Stimulated activated naive CD4-positive, alpha-beta T cell (primary cell): ENCODE measurements at regions not wholly inside any gene's neighbourhood (a gene's known extent, or its start where the extent isn't known, plus 50 kb on each side); places are given as distances from the start of the nearest gene placed in this dataset.

Experiments
- DNase-seq, 6 experiments: peaks; one replicate each; lab custom pipeline; 2025; lab: John Stamatoyannopoulos, UW

DNA sequence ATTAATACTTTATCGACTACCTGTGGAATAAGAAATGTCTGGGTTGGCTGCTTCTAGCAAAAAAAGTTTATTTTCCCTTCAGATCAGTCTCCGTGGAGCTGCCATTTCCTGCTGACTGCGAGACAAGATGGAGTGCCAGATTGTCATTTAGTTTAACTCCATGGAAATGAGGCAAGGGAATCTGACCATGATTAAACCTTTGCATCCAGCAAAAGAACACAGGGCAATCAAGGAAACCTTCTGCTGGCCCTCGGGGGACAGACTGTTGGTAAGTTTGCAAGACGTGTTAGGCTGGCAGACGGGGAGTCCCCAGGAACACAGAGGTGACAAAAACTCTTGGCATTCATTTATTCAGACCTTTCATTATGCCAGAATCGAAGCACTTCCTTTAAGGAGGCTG is 52.2 kb upstream of the SPACA1 start:
- DNase-seq: no peak

DNA sequence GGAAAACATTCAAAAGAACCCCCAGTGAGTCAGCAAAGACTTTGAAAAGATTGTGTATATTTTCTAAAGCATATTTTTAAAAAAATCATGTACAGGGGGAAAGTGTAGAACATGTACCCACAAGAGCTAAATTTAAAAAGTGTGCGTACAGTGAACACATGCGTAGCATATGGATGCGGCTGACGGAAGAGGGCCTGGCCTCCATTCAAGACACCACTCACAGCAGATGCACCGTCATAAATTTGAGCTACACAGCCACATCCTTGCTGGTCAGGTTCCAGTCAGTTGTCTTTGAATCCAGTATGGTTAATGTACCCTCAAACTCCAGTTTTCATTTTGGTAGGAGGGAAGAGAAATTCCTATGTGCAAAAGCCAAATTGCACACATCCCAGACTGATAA is 54.3 kb upstream of the SPACA1 start:
- no peak for DNase-seq

DNA sequence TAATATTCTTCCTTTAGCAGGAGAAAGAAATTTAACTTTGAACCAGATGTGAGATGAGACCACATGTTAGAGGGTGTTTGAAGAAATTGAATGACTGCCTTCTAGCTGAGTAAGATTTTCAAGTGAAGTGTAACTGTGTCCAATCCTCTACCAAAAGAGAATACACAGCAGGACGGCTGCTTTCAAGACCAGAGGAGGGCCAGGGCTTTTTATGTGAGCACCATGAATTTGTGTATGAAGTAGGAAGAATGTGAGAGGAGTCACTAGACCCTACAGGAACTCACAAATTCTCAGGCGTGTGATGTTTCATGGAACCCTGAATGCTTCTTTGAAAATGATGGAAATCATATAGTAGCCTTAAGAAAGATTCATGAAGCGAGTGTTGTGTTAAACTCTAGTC is 56.8 kb upstream of the SPACA1 start:
- DNase-seq: no peak

DNA sequence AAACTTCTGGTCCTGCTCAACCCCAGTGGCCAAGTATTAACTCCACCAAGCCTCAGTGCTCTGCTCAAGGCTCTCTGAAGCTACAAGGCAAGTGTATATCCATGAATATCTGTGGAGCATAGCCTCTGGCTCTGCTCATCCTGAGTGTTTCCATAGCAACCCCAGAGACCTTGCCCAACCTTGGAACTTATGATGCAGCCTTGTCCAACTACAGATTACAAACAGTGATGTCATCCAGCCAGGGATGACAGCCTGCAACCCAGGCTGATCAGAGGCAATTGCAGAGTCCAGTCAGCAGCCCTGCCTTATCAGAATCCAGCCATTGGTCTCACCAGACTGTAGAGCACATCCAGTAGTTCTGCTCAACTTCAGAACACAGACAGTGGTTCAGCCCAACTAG is 65.5 kb upstream of the SPACA1 start:
- no peak for DNase-seq

DNA sequence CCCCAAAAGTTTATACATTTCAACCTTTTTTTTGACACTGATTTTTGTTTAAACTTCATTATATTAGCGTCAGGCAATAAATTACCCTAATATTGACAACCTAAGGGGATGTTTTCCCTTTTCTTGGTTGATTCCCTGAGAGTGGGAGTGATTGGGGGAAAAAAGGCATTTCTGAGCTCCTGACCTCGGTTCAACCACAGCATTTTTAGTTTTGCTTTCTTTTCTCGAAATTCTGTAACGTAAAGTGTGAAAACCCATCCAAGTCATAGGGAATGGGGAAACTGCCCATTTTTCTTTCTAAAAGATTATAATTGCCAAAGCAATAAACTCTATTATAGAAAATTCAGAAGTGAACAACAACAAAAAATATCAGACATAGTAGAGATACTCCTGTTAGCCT is 67.9 kb upstream of the SPACA1 start:
- DNase-seq: no peak

DNA sequence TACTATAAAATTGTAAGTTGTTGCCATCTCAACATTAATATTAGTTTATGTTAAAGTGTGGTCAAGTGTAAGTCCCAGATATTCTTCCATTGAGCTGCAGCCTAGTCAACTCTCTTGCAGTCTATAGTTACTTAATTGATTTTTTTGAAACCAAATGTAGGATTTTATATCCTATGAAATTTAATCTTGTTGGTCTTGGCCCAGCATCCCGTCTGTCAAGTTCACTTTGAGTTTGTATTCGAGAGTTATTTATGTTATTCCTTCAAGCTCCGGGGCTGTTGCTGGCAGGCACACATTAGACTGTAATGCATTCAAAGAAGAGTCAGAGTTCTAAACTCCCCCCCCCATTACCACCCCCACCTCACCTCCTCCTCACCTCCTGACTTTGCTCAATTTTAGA is 71.0 kb upstream of the SPACA1 start:
- DNase-seq: no peak

DNA sequence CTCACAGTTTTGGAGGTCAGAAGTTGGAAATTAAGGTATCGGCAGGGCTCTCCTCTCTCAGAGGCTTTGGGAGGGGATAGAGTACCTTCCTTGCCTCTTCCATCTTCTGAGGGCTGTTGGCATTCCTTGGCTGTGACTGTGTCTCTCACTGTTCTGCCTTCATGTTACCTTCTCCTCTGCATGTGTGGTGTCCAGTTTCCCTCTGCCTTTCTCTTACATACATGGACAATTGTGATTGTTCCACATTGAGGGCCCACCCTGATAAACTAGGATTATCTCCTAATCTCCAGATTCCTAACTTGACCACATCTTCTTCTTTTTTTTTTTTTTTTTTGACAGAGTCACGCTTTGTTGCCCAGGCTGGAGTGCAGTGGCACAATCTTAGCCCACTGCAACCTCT is 72.1 kb upstream of the SPACA1 start:
- DNase-seq: no peak

DNA sequence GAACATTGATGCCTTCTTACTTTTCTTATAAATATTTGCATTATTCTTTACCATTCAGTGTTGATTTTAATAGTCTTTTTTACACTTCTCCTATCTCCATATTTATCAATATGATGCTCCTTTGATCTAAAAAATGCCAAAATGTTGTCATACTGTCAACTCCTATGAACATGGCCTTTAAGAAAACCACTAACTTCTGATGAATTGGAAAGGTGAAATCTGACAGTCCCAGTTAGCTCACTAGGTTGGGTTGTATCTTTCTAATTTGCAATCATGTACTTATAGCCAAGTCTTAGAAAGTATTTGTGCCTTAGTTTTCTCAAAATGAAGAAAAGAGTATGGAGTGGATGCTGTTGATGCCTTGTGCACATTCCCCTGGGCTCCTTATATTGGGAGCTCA is 75.4 kb upstream of the SPACA1 start:
- DNase-seq: no peak

DNA sequence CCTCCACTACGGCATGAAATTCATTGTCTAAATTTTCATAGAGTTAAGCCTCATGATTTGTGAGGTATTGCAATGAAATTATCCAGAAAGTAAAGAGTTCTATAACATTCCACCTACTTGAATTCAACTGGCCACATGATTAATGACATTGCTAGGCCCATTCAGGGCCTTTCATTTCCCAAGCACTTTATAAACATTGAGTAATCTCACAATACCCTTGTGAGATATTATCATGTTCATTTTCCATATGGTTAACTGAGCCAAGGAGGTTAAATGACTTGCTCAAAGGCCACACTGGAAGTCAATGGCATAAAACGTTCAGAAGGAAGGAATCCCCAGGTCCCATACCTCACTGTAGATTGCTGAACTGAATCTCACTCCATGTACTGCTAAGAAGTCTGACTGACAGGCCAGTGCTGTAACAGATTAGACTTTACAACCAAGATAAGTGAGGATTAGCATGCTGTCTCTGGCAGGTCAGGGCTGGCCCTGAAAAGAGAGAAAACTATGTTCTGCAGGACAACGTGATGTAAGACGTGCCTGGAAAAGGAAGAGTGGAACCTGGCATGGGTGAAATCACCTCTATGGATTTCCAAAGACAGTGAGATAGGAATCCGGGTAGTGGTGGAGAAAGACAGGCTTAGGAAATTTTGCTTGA is 75.9 kb upstream of the SPACA1 start:
- no peak for DNase-seq

DNA sequence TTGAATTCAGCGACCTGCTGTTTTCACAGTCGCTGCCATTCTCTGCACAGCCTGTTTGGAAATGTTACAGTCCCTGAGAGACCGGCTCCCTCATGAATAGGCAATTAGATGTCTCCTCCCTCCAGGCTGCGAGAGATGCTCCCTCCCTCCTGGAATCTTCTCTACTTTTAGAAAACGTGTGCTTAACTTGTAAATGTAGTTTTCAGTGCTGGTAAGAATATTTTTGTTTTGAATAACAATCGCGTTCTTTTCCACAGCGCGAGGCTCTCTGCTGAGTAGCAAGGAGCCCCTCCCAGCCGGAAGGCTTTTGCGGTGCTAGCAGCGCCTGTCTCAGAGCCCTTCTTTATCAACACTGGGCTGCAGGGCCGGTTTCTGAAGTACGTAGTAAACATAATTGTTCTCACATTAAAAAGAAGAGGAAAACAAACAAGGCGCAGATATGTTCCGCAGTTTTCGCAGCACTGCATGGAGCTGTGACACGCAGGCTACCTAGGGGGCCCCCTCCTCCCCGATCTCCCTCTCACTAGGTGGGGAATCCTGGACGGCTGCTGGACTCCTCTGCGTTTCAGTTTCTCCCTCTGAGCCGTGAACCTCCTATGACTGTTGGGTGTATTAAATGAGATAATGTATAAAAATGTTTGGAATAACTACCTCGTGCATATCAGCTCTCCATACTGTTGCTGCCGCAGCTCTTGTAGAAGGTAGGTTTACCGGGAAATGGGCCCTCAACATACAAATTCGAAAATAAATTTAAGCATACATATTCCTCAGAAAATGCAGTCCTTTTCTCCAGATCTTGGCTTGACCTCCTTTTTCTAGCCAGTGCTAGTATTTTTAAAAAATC is 79.0 kb upstream of the SPACA1 start:
- peak in 1 of 6 experiments; percentile 3 for DNase-seq

DNA sequence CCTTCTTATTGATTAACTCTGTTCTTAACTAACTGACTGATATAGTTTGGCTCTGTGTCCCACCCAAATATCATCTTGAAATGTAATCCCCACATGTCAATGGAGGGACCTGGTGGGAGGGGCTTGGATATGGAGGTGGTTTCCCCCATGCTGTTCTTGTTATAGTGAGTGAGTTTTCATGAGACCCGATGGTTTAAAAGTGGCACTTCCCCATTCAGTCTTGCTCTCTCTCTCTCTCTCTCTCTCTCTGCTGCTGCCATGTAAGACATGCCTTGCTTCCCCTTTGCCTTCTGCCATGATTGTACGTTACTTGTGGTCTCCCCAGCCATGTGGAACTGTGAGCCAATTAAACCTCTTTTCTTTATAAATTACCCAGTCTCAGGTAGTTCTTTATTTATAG is 81.8 kb upstream of the SPACA1 start:
- DNase-seq: no peak

DNA sequence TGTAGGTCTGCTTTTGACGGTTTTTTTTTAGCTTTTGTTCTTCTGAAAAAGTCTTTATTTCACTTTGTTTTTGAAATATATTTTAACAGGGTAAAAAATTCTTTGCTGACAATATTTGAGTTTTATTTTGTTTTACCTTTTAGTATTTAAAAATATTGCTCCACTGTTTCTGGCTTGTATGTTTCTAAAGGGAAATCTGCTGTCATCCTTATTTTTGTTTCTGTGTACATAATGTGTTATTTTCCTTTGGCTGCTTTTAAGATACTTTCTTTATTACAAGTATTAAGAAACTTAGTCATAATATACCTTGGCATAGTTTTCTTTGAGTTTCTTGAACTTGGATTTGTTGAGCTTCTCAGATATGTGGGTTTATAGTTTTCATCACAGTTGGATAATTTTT is 88.6 kb upstream of the SPACA1 start:
- DNase-seq: no peak

DNA sequence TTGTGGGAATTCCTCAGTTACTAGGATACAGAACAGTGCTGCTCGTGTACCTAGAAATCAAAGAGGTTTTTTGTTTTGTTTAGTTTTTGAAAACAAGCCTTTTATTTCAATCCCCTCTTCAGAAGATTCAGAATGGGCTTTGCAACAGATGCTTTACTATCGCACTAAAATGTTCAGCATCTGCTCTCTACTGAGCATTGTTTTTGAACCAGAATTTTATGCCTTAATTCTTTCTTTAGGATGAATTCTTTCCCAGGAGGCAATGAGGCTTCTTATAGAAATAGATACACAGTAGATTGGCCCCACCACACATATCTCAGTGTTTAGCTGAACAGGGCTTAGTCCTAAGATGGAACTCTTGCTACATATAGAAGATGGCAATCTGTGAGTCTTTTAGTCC is 95.9 kb upstream of the SPACA1 start:
- DNase-seq: no peak

DNA sequence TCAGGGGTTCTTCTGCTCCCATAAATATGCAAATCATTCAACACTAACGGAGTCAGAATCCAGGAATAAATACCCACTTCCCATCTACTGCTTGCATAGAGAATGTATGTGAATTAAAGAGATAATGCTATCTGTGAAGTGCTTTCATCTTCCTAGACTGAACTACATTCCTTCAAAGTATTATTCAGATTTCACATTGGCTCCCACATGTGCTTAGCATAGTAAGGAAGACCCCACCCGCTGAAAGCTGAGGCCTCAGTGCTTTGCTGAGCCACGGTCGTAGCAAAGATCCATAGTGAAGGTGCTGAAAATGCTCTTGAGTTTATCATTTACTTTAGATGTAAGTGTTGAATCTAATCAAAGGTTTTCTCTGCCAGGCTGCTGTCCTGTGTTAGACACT is 97.0 kb upstream of the SPACA1 start:
- DNase-seq: no peak

DNA sequence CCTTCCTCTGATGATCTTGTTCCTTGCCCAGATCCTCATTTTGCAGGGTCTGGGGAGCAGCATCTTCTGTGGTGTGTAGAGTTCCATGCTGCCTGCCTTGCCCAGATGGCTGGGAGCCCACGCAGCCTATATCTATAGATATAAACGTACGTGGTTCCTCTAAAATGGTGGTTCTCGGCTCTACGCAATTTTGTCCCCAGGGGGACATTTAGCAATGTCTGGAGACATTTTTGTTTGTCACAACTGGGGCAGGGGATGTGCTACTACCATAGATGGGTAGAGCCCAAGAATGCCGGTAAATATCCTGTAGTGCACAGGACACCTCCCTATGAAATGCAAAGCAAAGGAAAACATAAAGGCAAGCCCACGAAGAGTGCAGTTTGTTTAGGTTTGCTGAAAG is 98.4 kb upstream of the SPACA1 start:
- no peak for DNase-seq

DNA sequence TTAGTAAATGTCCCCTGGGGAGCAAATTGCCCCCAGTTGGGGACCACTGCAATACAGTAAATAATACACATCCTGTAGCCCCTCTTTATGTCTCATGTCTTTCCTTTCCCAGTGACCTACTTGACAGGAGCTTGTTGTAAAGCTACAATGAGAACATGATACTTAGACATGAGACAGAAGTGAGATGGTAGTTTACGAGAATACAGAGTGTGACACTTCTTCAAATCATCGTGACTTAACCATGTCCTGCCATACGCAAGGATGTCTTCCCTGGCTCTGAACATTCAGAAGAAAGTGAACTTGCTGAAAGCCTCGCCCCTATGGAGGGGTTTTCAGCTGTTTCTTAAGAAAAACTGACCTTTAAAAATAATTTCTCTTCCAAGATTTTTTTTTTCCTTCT is 101.0 kb upstream of the SPACA1 start:
- DNase-seq: no peak

DNA sequence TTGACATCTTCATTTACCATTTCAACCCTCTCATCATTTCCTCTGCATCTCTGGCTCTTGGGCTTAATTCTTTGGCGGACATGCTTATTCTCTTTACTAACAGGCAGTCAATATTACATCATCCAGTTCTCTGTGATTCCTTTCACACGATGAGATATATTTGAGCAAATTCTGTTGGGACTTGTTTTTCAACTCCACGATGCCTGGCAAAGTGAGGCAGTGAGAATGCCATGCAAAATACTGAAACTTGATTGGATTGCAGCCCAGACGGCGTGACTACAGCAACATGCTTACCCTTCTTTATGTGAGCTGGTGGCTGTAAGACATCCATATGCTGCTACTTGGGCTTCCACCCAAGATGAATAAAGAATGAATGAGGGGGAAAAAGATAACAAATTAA is 101.7 kb upstream of the SPACA1 start:
- no peak for DNase-seq

DNA sequence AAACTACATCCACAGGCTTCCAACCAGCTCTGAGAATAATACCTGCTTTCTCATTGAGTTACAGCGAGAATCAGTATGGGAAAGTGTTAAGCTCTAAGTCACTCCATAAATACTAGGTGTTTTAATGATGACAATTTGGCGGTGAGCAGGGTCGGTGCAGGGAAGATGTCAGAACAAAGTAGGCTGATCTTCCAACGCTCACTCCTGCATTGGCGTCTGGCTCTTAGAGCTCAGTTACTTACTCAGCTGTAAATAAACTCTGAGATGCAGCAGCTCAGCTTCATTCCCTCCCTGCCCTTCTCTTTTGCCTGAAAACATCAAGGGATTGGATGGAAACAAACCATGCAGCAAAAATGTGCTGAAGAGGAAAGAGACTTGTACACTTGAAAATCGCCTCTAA is 102.5 kb upstream of the SPACA1 start:
- no peak for DNase-seq

DNA sequence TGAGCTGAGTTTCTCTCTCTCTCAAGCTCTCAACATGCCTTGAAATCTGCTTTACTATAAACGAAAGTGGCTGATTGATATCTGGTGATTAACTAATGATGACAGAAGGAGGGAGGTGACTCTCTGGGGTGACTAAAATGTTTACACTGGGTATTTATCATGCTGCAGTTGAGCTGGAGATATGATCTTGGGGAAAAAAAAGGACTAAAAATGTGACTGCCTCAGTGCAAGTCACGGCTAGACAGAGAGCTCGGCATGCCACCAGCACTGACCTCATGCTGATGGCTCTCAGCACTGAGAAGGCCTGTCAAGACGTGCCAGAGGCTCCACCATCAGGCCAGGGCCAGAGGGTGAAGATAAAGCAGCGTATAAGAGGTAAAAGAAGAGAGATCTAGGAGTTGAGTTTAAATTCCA is 103.1 kb upstream of the SPACA1 start:
- no peak for DNase-seq

DNA sequence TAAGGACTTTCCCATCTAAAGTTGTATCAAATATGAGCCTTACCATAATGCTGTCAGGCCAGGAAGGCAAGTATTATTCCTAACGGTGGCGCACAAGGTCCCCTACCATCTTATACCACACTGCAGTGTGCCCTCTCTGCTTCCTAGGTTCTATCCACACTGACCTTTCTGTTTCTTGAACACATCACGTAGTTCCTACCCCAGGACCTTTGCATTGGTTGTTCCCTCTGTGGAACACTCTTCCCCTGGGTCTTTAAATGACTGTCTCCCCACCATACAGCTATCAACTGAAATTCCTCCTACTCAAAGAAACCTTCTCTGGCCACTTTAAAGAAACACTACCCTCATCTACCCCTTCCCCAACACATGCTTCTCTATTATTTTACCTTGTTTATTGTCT is 104.5 kb upstream of the SPACA1 start:
- no peak for DNase-seq

DNA sequence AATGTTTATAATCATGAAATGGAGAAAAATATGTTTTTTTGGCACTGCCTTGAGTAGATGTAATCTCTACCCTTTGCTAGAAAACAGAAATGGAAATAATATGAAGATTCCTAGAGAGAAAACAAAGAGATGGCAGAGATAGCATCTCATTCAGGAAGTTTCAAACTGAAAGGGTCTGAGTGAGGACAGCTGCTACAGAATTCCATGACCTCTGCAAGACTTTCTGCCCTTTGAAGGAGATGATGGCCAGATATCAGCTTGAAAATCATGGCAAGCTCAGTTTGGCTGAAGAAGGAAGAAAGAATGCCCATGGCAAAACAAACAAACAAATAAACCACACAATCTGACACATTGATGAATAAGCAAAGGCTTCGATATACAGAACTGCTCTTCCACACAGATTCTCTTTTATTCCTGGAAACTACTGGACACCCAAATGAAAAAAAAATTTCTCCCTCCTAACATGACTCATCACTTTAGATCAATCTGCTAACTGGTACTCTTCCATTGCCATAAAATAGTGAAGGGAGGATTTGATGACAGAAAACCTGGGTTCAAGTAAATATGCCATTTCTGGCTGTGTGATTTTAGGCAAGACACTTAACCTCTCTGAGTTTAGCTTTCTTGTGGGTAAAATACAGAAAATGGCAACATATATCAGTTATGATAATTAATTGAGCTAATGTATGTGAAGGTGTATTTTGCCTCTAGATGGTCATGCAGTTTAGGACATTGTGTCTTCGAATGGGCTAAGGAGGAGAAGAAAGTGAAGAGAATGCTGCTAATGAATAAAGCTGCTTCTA is 105.9 kb upstream of the SPACA1 start:
- DNase-seq: no peak

DNA sequence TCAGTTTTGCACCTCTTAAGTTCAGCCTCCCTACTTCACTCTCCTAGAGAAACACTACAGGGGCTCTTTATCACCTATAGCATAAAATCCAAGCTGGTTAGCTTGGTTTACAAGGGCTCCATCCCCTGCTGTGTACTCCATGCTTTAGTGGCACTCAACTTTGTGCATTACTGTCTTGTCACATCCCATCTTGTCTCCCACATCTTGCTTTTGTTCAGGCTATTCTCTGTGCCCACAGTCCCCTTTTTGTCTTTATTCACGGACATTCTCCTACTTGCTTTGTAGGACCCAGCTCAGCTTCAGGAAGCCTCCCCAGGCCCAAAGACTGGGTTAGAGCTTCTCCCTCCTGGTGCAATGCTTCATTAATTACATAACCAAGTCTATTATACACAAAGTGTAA is 107.9 kb upstream of the SPACA1 start:
- DNase-seq: no peak

DNA sequence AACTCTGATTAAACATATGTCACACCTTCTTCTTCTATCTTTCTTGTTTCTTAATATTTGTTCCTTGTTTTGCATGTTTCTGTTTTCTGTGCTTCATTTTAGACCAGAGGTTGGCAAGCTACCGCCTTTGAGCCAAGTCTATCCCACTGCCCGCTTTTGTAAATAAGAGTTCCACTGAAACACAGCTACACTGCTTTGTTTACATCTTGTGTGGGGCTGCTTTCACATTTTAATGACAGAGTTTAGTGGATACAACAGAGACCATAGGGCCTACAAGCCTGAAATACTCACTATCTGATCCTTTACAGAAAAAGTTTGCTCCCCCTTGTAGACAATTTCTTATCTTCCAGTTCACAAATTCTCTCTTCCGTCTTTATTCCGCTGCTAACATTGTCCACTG is 109.4 kb upstream of the SPACA1 start:
- no peak for DNase-seq
